ENCODE measurements at regions not wholly inside any gene's neighbourhood (a gene's known extent, or its start where the extent isn't known, plus 50 kb on each side); places are given as distances from the start of the nearest gene placed in this dataset.
A peak's percentile ranks its signal among the peaks of the same experiment; 100 is the strongest.

DNA sequence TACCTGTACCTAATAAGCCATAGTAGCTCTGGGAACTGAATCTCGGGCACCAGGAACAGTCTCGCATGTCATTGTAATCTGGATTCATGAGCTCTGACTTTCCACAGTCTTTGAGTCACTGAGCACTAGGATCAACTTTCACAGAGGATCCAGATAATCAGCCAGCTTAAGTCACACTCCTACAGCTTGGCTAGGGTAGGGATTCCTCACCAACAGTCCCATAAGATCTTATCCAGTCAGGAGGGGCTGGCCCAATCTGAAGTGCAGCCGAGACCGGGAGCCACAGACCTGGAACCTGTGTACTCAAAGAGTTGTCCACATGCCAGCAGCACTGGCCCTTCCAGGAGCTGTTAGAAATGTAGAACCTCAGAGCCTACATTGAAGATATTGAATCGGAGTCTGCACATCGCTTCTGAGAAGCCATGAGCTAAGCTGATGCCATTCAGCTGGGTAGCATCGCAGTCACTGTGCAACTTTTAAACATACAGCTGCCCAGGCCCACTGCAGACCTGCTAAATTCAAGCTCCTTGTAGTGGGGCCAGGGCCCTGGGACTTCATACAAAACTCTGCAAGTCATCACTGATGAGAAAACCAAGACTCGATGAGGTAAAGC lies 538.8 kb upstream of the B3GAT1 start:
- H3K14ac ChIP-seq (ENCODE audit: insufficient read length) = no peak overlapping the region
- no peaks in the 10 kb centered on the region for H3K79me2 ChIP-seq (ENCODE audit: control insufficient read depth in 1 of 2, insufficient read depth in 2 of 2, low read length in 2 of 2)
- no peak overlapping the region for H3K4ac ChIP-seq (replicated peaks; ENCODE audit: insufficient read length, low read depth, low read length)
- no peak overlapping the region for H3K4me3 ChIP-seq (ENCODE audit: extremely low read depth in 1 of 4, insufficient read depth in 2 of 4, low read depth in 3 of 4, low read length in 4 of 4)
- no peak overlapping the region for H2BK120ac ChIP-seq (replicated peaks; ENCODE audit: low read depth, low read length)
- H2BK15ac ChIP-seq (ENCODE audit: low read length) = no peak overlapping the region
- no peak overlapping the region for H3K56ac ChIP-seq (replicated peaks; ENCODE audit: insufficient read length, low read depth, low read length)
- no peaks in the 10 kb centered on the region for H3K27me3 ChIP-seq (replicated peaks in 1 of 4; ENCODE audit: control insufficient read depth in 3 of 4, extremely low read depth in 1 of 4, insufficient read depth in 3 of 4, low read length in 3 of 4)
- WGBS, 2 experiments (ENCODE audit: extremely low coverage in 1 of 2, insufficient coverage in 1 of 2, insufficient read length in 1 of 2, insufficient replicate concordance in 2 of 2, low coverage in 1 of 2, low lambda C conversion rate in 2 of 2, missing lambda C conversion rate in 1 of 2) = 92% methylated on average over 7 of the region's 8 CpGs; no CpG with 5 or more reads in 1 of the 2 experiments
- no peak overlapping the region for H3K4me2 ChIP-seq (ENCODE audit: insufficient read depth in 1 of 2, low read depth in 2 of 2, low read length in 2 of 2)
- no peaks in the 10 kb centered on the region for H3K9me3 ChIP-seq (ENCODE audit: insufficient read depth in 2 of 2, low read depth in 1 of 2, low read length in 1 of 2)
- ChIA-PET CTCF (ENCODE audit: partially characterized antibody) (interaction anchor here (0.7 to 2.9 kb wide), 5 partner anchors 9 to 84 kb away, joined by 3 to 8 read pairs (median 5); no protein-coding TSS in a partner anchor), POLR2A (ENCODE audit: partially characterized antibody) (no interaction called here)
- H2AFZ ChIP-seq (ENCODE audit: low read length) = 0 out of 2 replicates have a peak overlapping the region, but pooled peaks have one; percentile 85
- H3K23me2 ChIP-seq (ENCODE audit: low read depth, low read length) = no peaks in the 10 kb centered on the region; the same call in 1 of the 2 replicates
- H4K91ac ChIP-seq (replicated peaks; ENCODE audit: insufficient read length, low read length) = no peak overlapping the region
- no peak overlapping the region for H4K5ac ChIP-seq (ENCODE audit: insufficient read length, low read depth, low read length)
- H3K27ac ChIP-seq (ENCODE audit: low read depth, low read length) = no peak overlapping the region
- peak overlapping the region; percentile 94; the same call in 1 of the 2 replicates for H2BK20ac ChIP-seq (ENCODE audit: low read length)
- no peak overlapping the region for H3K18ac ChIP-seq (ENCODE audit: extremely low read depth, low read length)
- H3K9ac ChIP-seq (replicated peaks in 1 of 4; ENCODE audit: extremely low read depth in 1 of 4, low read depth in 3 of 4, low read length in 3 of 4) = no peak overlapping the region
- no peak for FAIRE-seq
- H3K79me1 ChIP-seq (ENCODE audit: low read depth, low read length) = no peaks in the 10 kb centered on the region
- no peak for DNase-seq (ENCODE audit: low read depth in 1 of 2, low spot score in 2 of 2)
- peaks cover 0 to 2% of the 10 kb centered on the region in 2 experiments for H4K20me1 ChIP-seq (replicated peaks in 1 of 2; ENCODE audit: control insufficient read depth in 1 of 2, insufficient read depth in 2 of 2, low read length in 2 of 2)
- no peak overlapping the region for H4K8ac ChIP-seq (ENCODE audit: extremely low read depth, insufficient read depth, low read length)
- H3K36me3 ChIP-seq (ENCODE audit: control insufficient read depth in 2 of 4, insufficient read depth in 4 of 4, low read length in 3 of 4) = no peaks in the 10 kb centered on the region
- H2BK12ac ChIP-seq (ENCODE audit: low read depth, low read length) = no peak overlapping the region; the same call in 1 of the 2 replicates
- H3K23ac ChIP-seq (ENCODE audit: insufficient read length) = no peak overlapping the region
- no peak overlapping the region for H2AK5ac ChIP-seq (ENCODE audit: low read depth, low read length)
- no peak overlapping the region for H2BK5ac ChIP-seq (ENCODE audit: low read depth, low read length)
- peaks cover 0 to 11% (median 5%) of the 10 kb centered on the region in 4 experiments; a peak in 4 of 7 replicates for H3K4me1 ChIP-seq (replicated peaks in 1 of 4; ENCODE audit: control insufficient read depth in 3 of 4, insufficient read depth in 4 of 4, low read length in 3 of 4)
- TF ChIP-seq, protein P1, sequence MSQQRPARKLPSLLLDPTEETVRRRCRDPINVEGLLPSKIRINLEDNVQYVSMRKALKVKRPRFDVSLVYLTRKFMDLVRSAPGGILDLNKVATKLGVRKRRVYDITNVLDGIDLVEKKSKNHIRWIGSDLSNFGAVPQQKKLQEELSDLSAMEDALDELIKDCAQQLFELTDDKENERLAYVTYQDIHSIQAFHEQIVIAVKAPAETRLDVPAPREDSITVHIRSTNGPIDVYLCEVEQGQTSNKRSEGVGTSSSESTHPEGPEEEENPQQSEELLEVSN (IDR thresholded peaks at IDR 0.05) = no peak
- TF ChIP-seq SP1 (IDR thresholded peaks at IDR 0.05; ENCODE audit: low read depth, low read length) = no peak
- TF ChIP-seq TEAD4 (IDR thresholded peaks at IDR 0.05; ENCODE audit: low read depth, low read length) = no peak
- no peak for TF ChIP-seq CHD1 (IDR thresholded peaks at IDR 0.05; ENCODE audit: low read depth, low read length)
- no peak for TF ChIP-seq HDAC2 (IDR thresholded peaks at IDR 0.05; ENCODE audit: borderline replicate concordance in 1 of 2, low read depth in 2 of 2, low read length in 2 of 2)
- TF ChIP-seq GABPA (IDR thresholded peaks at IDR 0.05; ENCODE audit: borderline replicate concordance, insufficient read depth, low read length) = no peak
- no peak for TF ChIP-seq HDAC6 (IDR thresholded peaks at IDR 0.05; ENCODE audit: low read depth, low read length)
